ENCODE measurements at regions not wholly inside any gene's neighbourhood (a gene's known extent, or its start where the extent isn't known, plus 50 kb on each side); places are given as distances from the start of the nearest gene placed in this dataset.
"Not testable (repeated sequence)": the region's sequence is repeated elsewhere in the genome, so short reads cannot be mapped to it uniquely, and the experiment has no call there.

- ChIA-PET CTCF (no interaction called here), POLR2A (no interaction called here)
- peak; percentile 28 for DNase-seq (ENCODE audit: extremely low spot score)
- no peak for TF ChIP-seq CTCF (IDR thresholded peaks at IDR 0.05; ENCODE audit: control extremely low read depth, extremely low read depth, low read depth, missing control alignments)
Observed at GRCh38 chr9:110007477-110008270, 200.3 kb downstream of the C9orf152 start.

GRCh38 chr9:110008663-110009062 is 199.3 kb downstream of the C9orf152 start:
- CTCF ChIA-PET: interaction anchor here (1.2 kb wide), 1 partner anchor 13 kb away, joined by 5 read pairs; no protein-coding TSS in a partner anchor

GRCh38 chr9:110011628-110012320 is 196.2 kb downstream of the C9orf152 start:
- POLR2A ChIA-PET: no interaction called here
- CTCF ChIA-PET: no interaction called here
- no peak for DNase-seq (ENCODE audit: extremely low spot score)
- TF ChIP-seq CTCF (IDR thresholded peaks at IDR 0.05; ENCODE audit: control extremely low read depth, extremely low read depth, low read depth, missing control alignments): no peak

More at GRCh38 chr9:110008663-110009062, 199.3 kb downstream of the C9orf152 start:
- no peak for TF ChIP-seq CTCF (IDR thresholded peaks at IDR 0.05; ENCODE audit: control extremely low read depth, extremely low read depth, low read depth, missing control alignments)
- POLR2A ChIA-PET: no interaction called here
- no peak for DNase-seq (ENCODE audit: extremely low spot score)

GRCh38 chr9:110013064-110013463 is 194.9 kb downstream of the C9orf152 start:
- ChIA-PET POLR2A (no interaction called here), CTCF (no interaction called here)
- TF ChIP-seq CTCF (IDR thresholded peaks at IDR 0.05; ENCODE audit: control extremely low read depth, extremely low read depth, low read depth, missing control alignments): no peak
- no peak for DNase-seq (ENCODE audit: extremely low spot score)

- ChIA-PET POLR2A (no interaction called here), CTCF (interaction anchor here (0.9 to 1.8 kb wide), 3 partner anchors 16 to 89 kb away, joined by 3 to 5 read pairs (median 4); no protein-coding TSS in a partner anchor)
- TF ChIP-seq CTCF (IDR thresholded peaks at IDR 0.05; ENCODE audit: control extremely low read depth, extremely low read depth, low read depth, missing control alignments): no peak
- no peak for DNase-seq (ENCODE audit: extremely low spot score)
Observed at GRCh38 chr9:110015759-110016158, 192.2 kb downstream of the C9orf152 start.

- no peak for TF ChIP-seq CTCF (IDR thresholded peaks at IDR 0.05; ENCODE audit: control extremely low read depth, extremely low read depth, low read depth, missing control alignments)
- no peak for DNase-seq (ENCODE audit: extremely low spot score)
- ChIA-PET POLR2A (no interaction called here), CTCF (interaction anchor here (1.2 to 1.8 kb wide), 2 partner anchors 12 to 15 kb away, joined by 3 to 4 read pairs; no protein-coding TSS in a partner anchor)
Observed at GRCh38 chr9:110016340-110016739, 191.6 kb downstream of the C9orf152 start.

- POLR2A ChIA-PET; CTCF ChIA-PET; DNase-seq (ENCODE audit: extremely low spot score): not testable (repeated sequence)
Observed at GRCh38 chr9:110020216-110020615, 187.7 kb downstream of the C9orf152 start.
